HG03457 (cell line): ENCODE measurements at regions not wholly inside any gene's neighbourhood (a gene's known extent, or its start where the extent isn't known, plus 50 kb on each side); places are given as distances from the start of the nearest gene placed in this dataset.

Source experiments
- ATAC-seq: cut with Tn5 transposase; IDR thresholded peaks from one replicate; pipeline ENCODE4 v1.9.1; 2021; ENCODE audit warnings: moderate number of reproducible peaks; ENCODE audit not compliant: unreplicated experiment

- ATAC-seq: no peak
Observed at GRCh38 chr9:73446306-73446705, 294.6 kb downstream of the ANXA1 start.

- no peak for ATAC-seq
Observed at GRCh38 chr9:73451003-73451402, 299.3 kb downstream of the ANXA1 start.

GRCh38 chr9:73459817-73460216 lies 308.2 kb downstream of the ANXA1 start:
- no peak for ATAC-seq

- no peak for ATAC-seq
Observed at GRCh38 chr9:73468716-73469115, 317.1 kb downstream of the ANXA1 start.

GRCh38 chr9:73470766-73471165 lies 319.1 kb downstream of the ANXA1 start:
- no peak for ATAC-seq

- no peak for ATAC-seq
Observed at GRCh38 chr9:73474002-73474600, 322.4 kb downstream of the ANXA1 start.

- ATAC-seq: no peak
Observed at GRCh38 chr9:73474625-73475024, 323.0 kb downstream of the ANXA1 start.

GRCh38 chr9:73494894-73495293 lies 343.2 kb downstream of the ANXA1 start:
- ATAC-seq: no peak

GRCh38 chr9:73497796-73498195 lies 346.1 kb downstream of the ANXA1 start:
- ATAC-seq: no peak

- ATAC-seq: no peak
Observed at GRCh38 chr9:73515216-73515615, 363.6 kb downstream of the ANXA1 start.

GRCh38 chr9:73523391-73523790 lies 371.7 kb downstream of the ANXA1 start:
- ATAC-seq: no peak

- ATAC-seq: no peak
Observed at GRCh38 chr9:73525350-73525749, 373.7 kb downstream of the ANXA1 start.

- no peak for ATAC-seq
Observed at GRCh38 chr9:73527521-73527920, 375.9 kb downstream of the ANXA1 start.

GRCh38 chr9:73528926-73529325 lies 377.3 kb downstream of the ANXA1 start:
- ATAC-seq: no peak

GRCh38 chr9:73529666-73530065 lies 378.0 kb downstream of the ANXA1 start:
- no peak for ATAC-seq

- no peak for ATAC-seq
Observed at GRCh38 chr9:73531051-73531532, 379.4 kb downstream of the ANXA1 start.

- peak; percentile 69 for ATAC-seq
Observed at GRCh38 chr9:73531658-73532057, 380.0 kb downstream of the ANXA1 start.

GRCh38 chr9:73532985-73533384 lies 381.3 kb downstream of the ANXA1 start:
- ATAC-seq: no peak

GRCh38 chr9:73536403-73536802 lies 384.7 kb downstream of the ANXA1 start:
- ATAC-seq: no peak

GRCh38 chr9:73537561-73537960 lies 385.9 kb downstream of the ANXA1 start:
- no peak for ATAC-seq

- ATAC-seq: no peak
Observed at GRCh38 chr9:73539881-73540390, 388.3 kb downstream of the ANXA1 start.

- no peak for ATAC-seq
Observed at GRCh38 chr9:73541923-73542322, 390.3 kb downstream of the ANXA1 start.

GRCh38 chr9:73543727-73544126 lies 392.1 kb downstream of the ANXA1 start:
- ATAC-seq: no peak
